ENCODE measurements at regions not wholly inside any gene's neighbourhood (a gene's known extent, or its start where the extent isn't known, plus 50 kb on each side); places are given as distances from the start of the nearest gene placed in this dataset.

GRCh38 chr9:93875330-93875729, 79.8 kb downstream of the BARX1 start:
- TF ChIP-seq POLR2A (IDR thresholded peaks at IDR 0.05): no peak
- no peak for TF ChIP-seq CTCF (IDR thresholded peaks at IDR 0.05 in 8 of 11, conservative IDR thresholded peaks at IDR 0.05 in 3 of 11)
- no peak for TF ChIP-seq POLR2AphosphoS5 (IDR thresholded peaks at IDR 0.05)

All from spleen (tissue), 7 donors.